ENCODE measurements at regions not wholly inside any gene's neighbourhood (a gene's known extent, or its start where the extent isn't known, plus 50 kb on each side); places are given as distances from the start of the nearest gene placed in this dataset.
A peak's percentile ranks its signal among the peaks of the same experiment; 100 is the strongest.

- Histone ChIP-seq H3K4me3 (ENCODE audit: low read depth in 1 of 2, low read length in 2 of 2) (no peak overlapping the region), H3K36me3 (ENCODE audit: insufficient read depth, low read length) (no peaks in the 10 kb centered on the region), H3K27ac (ENCODE audit: low read depth, low read length) (no peak overlapping the region), H3K27me3 (ENCODE audit: control insufficient read depth in 1 of 2, insufficient read depth in 2 of 2, low read length in 2 of 2) (no peaks in the 10 kb centered on the region), H3K9ac (ENCODE audit: low read length) (no peak overlapping the region), H3K9me3 (ENCODE audit: low read length) (no peaks in the 10 kb centered on the region), H3K4me1 (ENCODE audit: insufficient read depth, low read length) (peaks cover 5% of the 10 kb centered on the region)
Measured at GRCh38 chr5:90158131-90158530, 251.4 kb downstream of the CETN3 start.

DNA sequence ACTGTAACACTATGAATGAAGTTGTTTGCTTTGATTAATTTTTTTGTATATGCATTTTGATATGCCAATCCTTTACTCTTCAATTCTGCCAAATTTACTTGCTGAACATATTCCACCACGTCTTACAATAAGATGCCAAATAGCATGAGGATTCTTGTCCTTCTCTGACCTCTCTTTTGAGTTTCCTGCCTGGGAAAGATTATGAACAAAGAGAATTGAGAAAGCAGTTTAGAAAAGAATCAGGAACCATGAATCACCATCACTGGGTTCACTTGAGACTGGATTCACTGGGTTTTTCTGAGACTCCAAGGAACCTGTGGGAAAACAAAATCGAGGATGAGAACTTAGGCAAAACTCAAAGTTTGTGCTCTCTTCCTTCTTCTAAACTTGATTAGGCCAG is 256.5 kb downstream of the CETN3 start:
- no peaks in the 10 kb centered on the region for H3K9me3 ChIP-seq (ENCODE audit: low read length)

DNA sequence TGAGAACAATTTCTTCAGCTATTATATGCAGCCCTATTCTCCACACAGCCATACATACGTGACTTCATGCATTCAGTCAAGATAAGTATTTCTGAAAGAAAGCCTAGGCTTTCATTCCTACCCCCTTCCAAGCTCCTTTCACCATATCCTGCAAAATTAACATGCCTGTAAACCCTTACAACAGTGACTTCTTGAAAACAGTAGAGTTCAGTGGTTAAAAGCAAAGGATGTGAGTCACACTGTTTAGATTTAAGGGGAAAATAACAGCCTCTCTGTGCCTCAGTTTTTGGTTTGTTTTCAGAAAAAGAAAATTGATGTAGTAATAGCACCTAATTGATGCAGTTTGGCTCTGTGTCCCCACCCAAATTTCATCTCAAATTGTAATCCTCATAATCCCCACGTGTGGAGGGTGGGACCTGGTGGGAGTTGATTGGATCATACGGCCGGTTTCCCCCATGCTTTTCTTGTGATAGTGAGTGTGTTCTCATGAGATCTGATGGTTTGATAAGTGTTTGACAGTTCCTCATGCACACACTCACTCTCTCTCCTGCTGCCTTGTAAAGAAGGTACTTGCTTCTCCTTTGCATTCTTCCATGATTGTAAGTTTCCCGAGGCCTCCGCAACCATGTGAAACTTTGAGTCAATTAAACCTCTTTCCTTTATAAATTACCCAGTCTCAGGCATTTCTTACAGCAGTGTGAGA is 264.8 kb downstream of the CETN3 start:
- no peak overlapping the region for H3K27ac ChIP-seq (ENCODE audit: low read depth, low read length)
- H3K9me3 ChIP-seq (ENCODE audit: low read length): no peaks in the 10 kb centered on the region
- no peaks in the 10 kb centered on the region for H3K4me1 ChIP-seq (ENCODE audit: insufficient read depth, low read length)
- H3K36me3 ChIP-seq (ENCODE audit: insufficient read depth, low read length): no peaks in the 10 kb centered on the region
- no peaks in the 10 kb centered on the region for H3K27me3 ChIP-seq (ENCODE audit: control insufficient read depth in 1 of 2, insufficient read depth in 2 of 2, low read length in 2 of 2)
- H3K9ac ChIP-seq (ENCODE audit: low read length): no peak overlapping the region
- H3K4me3 ChIP-seq (ENCODE audit: low read depth in 1 of 2, low read length in 2 of 2): no peak overlapping the region

More for the DNA sequence above, 256.5 kb downstream of the CETN3 start:
- no peaks in the 10 kb centered on the region for H3K27me3 ChIP-seq (ENCODE audit: control insufficient read depth in 1 of 2, insufficient read depth in 2 of 2, low read length in 2 of 2)
- no peak overlapping the region for H3K27ac ChIP-seq (ENCODE audit: low read depth, low read length)
- H3K4me1 ChIP-seq (ENCODE audit: insufficient read depth, low read length): peaks cover 2% of the 10 kb centered on the region
- no peak overlapping the region for H3K9ac ChIP-seq (ENCODE audit: low read length)
- no peaks in the 10 kb centered on the region for H3K36me3 ChIP-seq (ENCODE audit: insufficient read depth, low read length)
- no peak overlapping the region for H3K4me3 ChIP-seq (ENCODE audit: low read depth in 1 of 2, low read length in 2 of 2)

- H3K27me3 ChIP-seq (ENCODE audit: control insufficient read depth in 1 of 2, insufficient read depth in 2 of 2, low read length in 2 of 2): no peaks in the 10 kb centered on the region
- H3K9ac ChIP-seq (ENCODE audit: low read length): no peak overlapping the region
- no peaks in the 10 kb centered on the region for H3K36me3 ChIP-seq (ENCODE audit: insufficient read depth, low read length)
- H3K4me1 ChIP-seq (ENCODE audit: insufficient read depth, low read length): no peaks in the 10 kb centered on the region
- H3K4me3 ChIP-seq (ENCODE audit: low read depth in 1 of 2, low read length in 2 of 2): no peak overlapping the region
- no peak overlapping the region for H3K27ac ChIP-seq (ENCODE audit: low read depth, low read length)
- H3K9me3 ChIP-seq (ENCODE audit: low read length): no peaks in the 10 kb centered on the region
Measured at GRCh38 chr5:90142541-90142940, 267.0 kb downstream of the CETN3 start.

- Histone ChIP-seq H3K4me1 (ENCODE audit: insufficient read depth, low read length) (no peaks in the 10 kb centered on the region), H3K27ac (ENCODE audit: low read depth, low read length) (no peak overlapping the region), H3K4me3 (ENCODE audit: low read depth in 1 of 2, low read length in 2 of 2) (no peak overlapping the region), H3K9ac (ENCODE audit: low read length) (no peak overlapping the region), H3K27me3 (ENCODE audit: control insufficient read depth in 1 of 2, insufficient read depth in 2 of 2, low read length in 2 of 2) (no peaks in the 10 kb centered on the region), H3K9me3 (ENCODE audit: low read length) (no peaks in the 10 kb centered on the region), H3K36me3 (ENCODE audit: insufficient read depth, low read length) (no peaks in the 10 kb centered on the region)
Measured at GRCh38 chr5:90141984-90142383, 267.6 kb downstream of the CETN3 start.

DNA sequence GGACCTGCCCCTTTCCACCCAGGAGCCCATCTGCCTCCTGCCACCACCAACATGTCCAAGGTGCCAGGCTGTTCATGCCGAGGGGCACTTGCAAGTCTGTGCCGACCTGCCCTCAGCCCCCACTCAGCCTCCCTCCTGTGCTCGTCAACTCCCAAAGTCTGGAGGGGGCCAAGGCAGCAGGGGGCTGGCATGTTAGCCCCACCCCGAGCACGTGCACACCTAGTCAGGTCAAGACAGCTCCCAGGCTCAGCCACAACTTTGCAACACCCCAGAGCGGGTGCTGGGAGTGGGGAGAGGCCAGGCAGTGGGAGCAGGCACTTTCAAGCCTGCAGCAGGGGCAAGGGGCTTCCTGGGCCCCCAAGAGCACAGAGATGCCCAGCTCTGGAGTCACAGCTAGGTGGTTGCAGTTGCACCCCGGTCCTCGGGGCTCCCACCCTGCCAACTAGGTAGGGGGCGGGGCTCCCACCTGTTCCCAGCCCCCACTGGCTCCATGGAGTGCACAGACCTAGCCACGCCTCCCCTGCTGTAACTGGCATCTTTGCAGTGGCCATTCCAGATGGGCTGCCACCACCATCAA is 272.5 kb downstream of the CETN3 start:
- Histone ChIP-seq H3K27me3 (ENCODE audit: control insufficient read depth in 1 of 2, insufficient read depth in 2 of 2, low read length in 2 of 2) (no peaks in the 10 kb centered on the region), H3K9me3 (ENCODE audit: low read length) (no peaks in the 10 kb centered on the region), H3K27ac (ENCODE audit: low read depth, low read length) (no peak overlapping the region), H3K4me3 (ENCODE audit: low read depth in 1 of 2, low read length in 2 of 2) (no peak overlapping the region), H3K36me3 (ENCODE audit: insufficient read depth, low read length) (no peaks in the 10 kb centered on the region), H3K9ac (ENCODE audit: low read length) (no peak overlapping the region), H3K4me1 (ENCODE audit: insufficient read depth, low read length) (peaks cover 28% of the 10 kb centered on the region)

DNA sequence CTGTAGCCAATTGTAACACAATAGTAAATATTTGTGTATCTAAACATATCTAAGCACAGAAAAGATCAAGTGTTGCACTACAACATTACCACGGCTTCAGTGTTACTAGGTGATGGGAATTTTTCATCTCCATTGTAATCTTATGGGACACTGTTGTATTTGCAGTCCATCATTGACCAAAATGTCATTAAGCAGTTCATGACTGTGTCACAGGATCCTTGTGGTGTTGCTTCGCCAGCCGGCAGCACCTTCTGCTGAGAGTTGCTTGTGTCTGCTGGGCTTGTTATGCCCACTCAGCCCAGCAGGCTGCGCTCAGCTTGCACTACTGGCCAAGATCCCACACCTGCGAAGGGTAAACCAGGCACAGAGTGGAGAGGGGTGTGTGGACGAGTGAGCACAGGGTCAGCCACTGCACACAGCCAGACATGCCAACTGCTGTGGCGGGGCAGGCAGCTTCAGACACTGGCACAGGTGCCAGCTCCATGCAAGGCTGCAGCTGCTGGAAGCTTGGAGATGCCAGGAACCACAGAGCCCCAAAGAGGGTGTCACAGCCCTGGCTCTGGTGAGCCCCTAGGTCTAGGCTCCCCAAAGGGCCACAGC is 273.7 kb downstream of the CETN3 start:
- peaks cover 40% of the 10 kb centered on the region for H3K4me1 ChIP-seq (ENCODE audit: insufficient read depth, low read length)
- peak overlapping the region; percentile 31 for H3K27ac ChIP-seq (ENCODE audit: low read depth, low read length)
- no peaks in the 10 kb centered on the region for H3K9me3 ChIP-seq (ENCODE audit: low read length)
- no peaks in the 10 kb centered on the region for H3K36me3 ChIP-seq (ENCODE audit: insufficient read depth, low read length)
- no peak overlapping the region for H3K4me3 ChIP-seq (ENCODE audit: low read depth in 1 of 2, low read length in 2 of 2)
- no peaks in the 10 kb centered on the region for H3K27me3 ChIP-seq (ENCODE audit: control insufficient read depth in 1 of 2, insufficient read depth in 2 of 2, low read length in 2 of 2)
- no peak overlapping the region for H3K9ac ChIP-seq (ENCODE audit: low read length)

- Histone ChIP-seq H3K4me3 (ENCODE audit: low read depth in 1 of 2, low read length in 2 of 2) (no peak overlapping the region), H3K36me3 (ENCODE audit: insufficient read depth, low read length) (no peaks in the 10 kb centered on the region), H3K9ac (ENCODE audit: low read length) (no peak overlapping the region), H3K9me3 (ENCODE audit: low read length) (no peaks in the 10 kb centered on the region), H3K27ac (ENCODE audit: low read depth, low read length) (peak overlapping the region; percentile 31), H3K4me1 (ENCODE audit: insufficient read depth, low read length) (peaks cover 42% of the 10 kb centered on the region), H3K27me3 (ENCODE audit: control insufficient read depth in 1 of 2, insufficient read depth in 2 of 2, low read length in 2 of 2) (no peaks in the 10 kb centered on the region)
Measured at GRCh38 chr5:90134892-90135291, 274.7 kb downstream of the CETN3 start.

- Histone ChIP-seq H3K9ac (ENCODE audit: low read length) (no peak overlapping the region), H3K36me3 (ENCODE audit: insufficient read depth, low read length) (no peaks in the 10 kb centered on the region), H3K4me1 (ENCODE audit: insufficient read depth, low read length) (peaks cover 42% of the 10 kb centered on the region), H3K9me3 (ENCODE audit: low read length) (no peaks in the 10 kb centered on the region), H3K27ac (ENCODE audit: low read depth, low read length) (peak overlapping the region; percentile 31), H3K4me3 (ENCODE audit: low read depth in 1 of 2, low read length in 2 of 2) (no peak overlapping the region), H3K27me3 (ENCODE audit: control insufficient read depth in 1 of 2, insufficient read depth in 2 of 2, low read length in 2 of 2) (no peaks in the 10 kb centered on the region)
Measured at GRCh38 chr5:90134381-90134780, 275.2 kb downstream of the CETN3 start.

DNA sequence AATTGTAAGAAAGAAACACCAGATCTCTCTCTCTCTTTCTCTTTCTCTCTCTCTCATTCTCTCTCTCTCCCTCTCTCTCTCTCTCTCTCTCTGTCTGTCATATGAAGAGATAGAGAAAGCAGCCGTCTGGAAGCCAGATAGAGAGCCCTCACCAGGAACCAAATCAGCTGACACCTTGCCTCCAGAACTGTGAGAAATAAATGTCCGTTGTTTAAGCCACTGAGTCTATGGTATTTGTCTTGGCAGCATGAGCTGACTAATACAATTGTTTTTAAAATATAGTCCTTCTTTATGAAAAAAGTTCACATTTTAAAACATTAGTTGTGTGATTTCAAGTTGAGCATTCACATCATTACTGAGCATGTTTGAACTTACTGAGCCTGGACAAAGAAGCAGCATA is 275.6 kb downstream of the CETN3 start:
- Histone ChIP-seq H3K27me3 (ENCODE audit: control insufficient read depth in 1 of 2, insufficient read depth in 2 of 2, low read length in 2 of 2) (no peaks in the 10 kb centered on the region), H3K4me3 (ENCODE audit: low read depth in 1 of 2, low read length in 2 of 2) (no peak overlapping the region), H3K9me3 (ENCODE audit: low read length) (no peaks in the 10 kb centered on the region), H3K27ac (ENCODE audit: low read depth, low read length) (peak overlapping the region; percentile 17), H3K9ac (ENCODE audit: low read length) (no peak overlapping the region), H3K36me3 (ENCODE audit: insufficient read depth, low read length) (no peaks in the 10 kb centered on the region), H3K4me1 (ENCODE audit: insufficient read depth, low read length) (peaks cover 42% of the 10 kb centered on the region)

DNA sequence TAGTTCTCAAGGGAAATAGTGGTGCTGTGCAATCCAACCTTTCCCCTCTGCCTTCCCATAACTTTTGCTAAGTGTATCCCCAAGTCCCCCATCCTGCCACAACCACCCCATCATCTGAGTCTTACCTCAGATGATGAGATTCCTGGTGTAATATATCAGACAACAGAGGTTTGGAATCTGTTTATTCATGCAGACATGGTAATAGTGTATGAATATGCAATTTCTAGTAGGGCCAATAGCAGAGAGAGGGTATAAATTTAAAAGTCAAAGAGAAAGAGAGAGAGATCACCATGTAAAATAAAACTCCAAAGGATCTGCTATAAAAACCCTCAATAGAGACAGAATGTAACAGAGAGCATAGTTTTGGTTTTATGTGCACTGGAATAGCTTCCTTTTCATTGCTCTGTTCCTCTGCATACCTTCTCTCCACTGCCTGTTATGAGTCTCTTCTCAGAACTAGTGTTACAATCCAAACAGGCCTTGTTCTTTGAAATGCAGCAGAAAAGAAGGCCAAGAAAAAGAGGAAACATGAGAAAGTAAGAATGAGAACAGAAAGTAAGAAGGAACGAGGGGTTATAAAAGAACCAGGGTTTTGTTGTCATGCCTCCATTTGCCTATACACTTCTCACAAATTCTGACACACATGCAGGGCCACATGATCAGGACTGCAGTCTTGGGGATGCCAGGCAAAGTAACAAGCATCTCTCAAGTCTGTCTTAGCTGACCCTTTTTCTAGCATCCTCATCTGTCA is 278.0 kb downstream of the CETN3 start:
- H3K27ac ChIP-seq (ENCODE audit: low read depth, low read length): peak overlapping the region; percentile 57
- no peaks in the 10 kb centered on the region for H3K9me3 ChIP-seq (ENCODE audit: low read length)
- H3K4me3 ChIP-seq (ENCODE audit: low read depth in 1 of 2, low read length in 2 of 2): no peak overlapping the region
- no peaks in the 10 kb centered on the region for H3K27me3 ChIP-seq (ENCODE audit: control insufficient read depth in 1 of 2, insufficient read depth in 2 of 2, low read length in 2 of 2)
- no peaks in the 10 kb centered on the region for H3K36me3 ChIP-seq (ENCODE audit: insufficient read depth, low read length)
- H3K4me1 ChIP-seq (ENCODE audit: insufficient read depth, low read length): peaks cover 42% of the 10 kb centered on the region
- no peak overlapping the region for H3K9ac ChIP-seq (ENCODE audit: low read length)

Data from muscle layer of colon (tissue), 2 donors.